ENCODE measurements at regions not wholly inside any gene's neighbourhood (a gene's known extent, or its start where the extent isn't known, plus 50 kb on each side); places are given as distances from the start of the nearest gene placed in this dataset.
"Not testable (repeated sequence)": the region's sequence is repeated elsewhere in the genome, so short reads cannot be mapped to it uniquely, and the experiment has no call there.

- H3K4me3 ChIP-seq = no peak overlapping the region
- intact Hi-C loops (cut with DNase I; ENCODE audit: low total_unique reads) = no loop called here
- DNase-seq = no peak
- TF ChIP-seq, protein P1, sequence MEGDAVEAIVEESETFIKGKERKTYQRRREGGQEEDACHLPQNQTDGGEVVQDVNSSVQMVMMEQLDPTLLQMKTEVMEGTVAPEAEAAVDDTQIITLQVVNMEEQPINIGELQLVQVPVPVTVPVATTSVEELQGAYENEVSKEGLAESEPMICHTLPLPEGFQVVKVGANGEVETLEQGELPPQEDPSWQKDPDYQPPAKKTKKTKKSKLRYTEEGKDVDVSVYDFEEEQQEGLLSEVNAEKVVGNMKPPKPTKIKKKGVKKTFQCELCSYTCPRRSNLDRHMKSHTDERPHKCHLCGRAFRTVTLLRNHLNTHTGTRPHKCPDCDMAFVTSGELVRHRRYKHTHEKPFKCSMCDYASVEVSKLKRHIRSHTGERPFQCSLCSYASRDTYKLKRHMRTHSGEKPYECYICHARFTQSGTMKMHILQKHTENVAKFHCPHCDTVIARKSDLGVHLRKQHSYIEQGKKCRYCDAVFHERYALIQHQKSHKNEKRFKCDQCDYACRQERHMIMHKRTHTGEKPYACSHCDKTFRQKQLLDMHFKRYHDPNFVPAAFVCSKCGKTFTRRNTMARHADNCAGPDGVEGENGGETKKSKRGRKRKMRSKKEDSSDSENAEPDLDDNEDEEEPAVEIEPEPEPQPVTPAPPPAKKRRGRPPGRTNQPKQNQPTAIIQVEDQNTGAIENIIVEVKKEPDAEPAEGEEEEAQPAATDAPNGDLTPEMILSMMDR (IDR thresholded peaks at IDR 0.05) = no peak
- no peak for TF ChIP-seq POLR2A (IDR thresholded peaks at IDR 0.05)
- no peaks in the 10 kb centered on the region for H3K9me3 ChIP-seq
- no peak overlapping the region for H3K27ac ChIP-seq
- H3K4me1 ChIP-seq = no peaks in the 10 kb centered on the region
- no peaks in the 10 kb centered on the region for H3K36me3 ChIP-seq (ENCODE audit: low read depth, missing control alignments)
- no peaks in the 10 kb centered on the region for H3K27me3 ChIP-seq
Measured at GRCh38 chr10:109668703-109669102, 254.6 kb downstream of the XPNPEP1 start.

GRCh38 chr10:109668154-109668665 is 255.1 kb downstream of the XPNPEP1 start:
- DNase-seq = no peak
- Histone ChIP-seq H3K27ac (no peak overlapping the region), H3K27me3 (no peaks in the 10 kb centered on the region), H3K4me1 (no peaks in the 10 kb centered on the region), H3K36me3 (ENCODE audit: low read depth, missing control alignments) (no peaks in the 10 kb centered on the region), H3K4me3 (no peak overlapping the region), H3K9me3 (no peaks in the 10 kb centered on the region)
- WGBS, 2 donors = 83 to 93% methylated on average over 5 of the region's 5 CpGs
- intact Hi-C loops (cut with DNase I; ENCODE audit: low total_unique reads) = no loop called here
- no peak for TF ChIP-seq POLR2A (IDR thresholded peaks at IDR 0.05)
- TF ChIP-seq, protein P1 (IDR thresholded peaks at IDR 0.05) = no peak

- H3K27ac ChIP-seq = no peak overlapping the region
- WGBS, 2 donors = 88 to 95% methylated on average over 2 of the region's 2 CpGs
- TF ChIP-seq, protein P1 (IDR thresholded peaks at IDR 0.05) = no peak
- TF ChIP-seq POLR2A (IDR thresholded peaks at IDR 0.05) = no peak
Measured at GRCh38 chr10:109665321-109665720, 258.0 kb downstream of the XPNPEP1 start.

GRCh38 chr10:109664554-109664953 is 258.8 kb downstream of the XPNPEP1 start:
- no peak overlapping the region for H3K4me3 ChIP-seq
- H3K27ac ChIP-seq = no peak overlapping the region
- intact Hi-C loops (cut with DNase I; ENCODE audit: low total_unique reads) = no loop called here
- TF ChIP-seq, protein P1 (IDR thresholded peaks at IDR 0.05) = no peak
- no peak for TF ChIP-seq POLR2A (IDR thresholded peaks at IDR 0.05)
- no peaks in the 10 kb centered on the region for H3K36me3 ChIP-seq (ENCODE audit: low read depth, missing control alignments)
- H3K27me3 ChIP-seq = no peaks in the 10 kb centered on the region
- no peaks in the 10 kb centered on the region for H3K9me3 ChIP-seq
- no peaks in the 10 kb centered on the region for H3K4me1 ChIP-seq
- no peak for DNase-seq
- 87 to 90% methylated on average over 4 of the region's 4 CpGs for WGBS, 2 donors

More at GRCh38 chr10:109665321-109665720, 258.0 kb downstream of the XPNPEP1 start:
- no peaks in the 10 kb centered on the region for H3K4me1 ChIP-seq
- intact Hi-C loops (cut with DNase I; ENCODE audit: low total_unique reads) = no loop called here
- H3K4me3 ChIP-seq = no peak overlapping the region
- no peaks in the 10 kb centered on the region for H3K27me3 ChIP-seq
- no peaks in the 10 kb centered on the region for H3K9me3 ChIP-seq
- no peaks in the 10 kb centered on the region for H3K36me3 ChIP-seq (ENCODE audit: low read depth, missing control alignments)
- no peak for DNase-seq

DNA sequence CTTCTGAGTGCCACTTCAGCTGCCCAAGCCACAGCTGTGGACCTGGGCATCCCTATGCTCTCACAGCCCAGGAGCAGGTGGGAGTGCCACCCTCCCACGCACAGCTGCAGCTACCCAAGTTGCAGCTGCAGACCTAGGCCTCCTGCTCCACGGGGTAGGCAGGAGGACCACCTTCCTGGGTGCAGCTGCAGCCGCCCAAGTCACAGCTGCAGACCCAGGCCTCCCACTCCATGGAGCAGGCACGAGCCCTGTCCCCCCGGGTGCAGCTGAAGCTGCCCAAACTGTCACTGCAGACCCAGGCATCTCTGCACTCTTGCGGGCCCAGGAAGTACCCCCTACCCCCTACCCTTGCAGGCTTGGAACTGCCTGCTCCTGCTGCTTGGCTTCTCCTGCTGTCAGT is 260.2 kb downstream of the XPNPEP1 start:
- H3K4me1 ChIP-seq = no peaks in the 10 kb centered on the region
- no peak overlapping the region for H3K4me3 ChIP-seq
- WGBS, 2 donors = 87% methylated on average over 6 of the region's 6 CpGs; no CpG with 5 or more reads in 1 of the 2 donors
- H3K27me3 ChIP-seq = no peaks in the 10 kb centered on the region
- intact Hi-C loops (cut with DNase I; ENCODE audit: low total_unique reads) = no loop called here
- DNase-seq = no peak
- H3K9me3 ChIP-seq = no peaks in the 10 kb centered on the region
- no peak overlapping the region for H3K27ac ChIP-seq
- H3K36me3 ChIP-seq (ENCODE audit: low read depth, missing control alignments) = no peaks in the 10 kb centered on the region
- TF ChIP-seq POLR2A (IDR thresholded peaks at IDR 0.05) = no peak
- TF ChIP-seq, protein P1 (IDR thresholded peaks at IDR 0.05) = no peak

DNA sequence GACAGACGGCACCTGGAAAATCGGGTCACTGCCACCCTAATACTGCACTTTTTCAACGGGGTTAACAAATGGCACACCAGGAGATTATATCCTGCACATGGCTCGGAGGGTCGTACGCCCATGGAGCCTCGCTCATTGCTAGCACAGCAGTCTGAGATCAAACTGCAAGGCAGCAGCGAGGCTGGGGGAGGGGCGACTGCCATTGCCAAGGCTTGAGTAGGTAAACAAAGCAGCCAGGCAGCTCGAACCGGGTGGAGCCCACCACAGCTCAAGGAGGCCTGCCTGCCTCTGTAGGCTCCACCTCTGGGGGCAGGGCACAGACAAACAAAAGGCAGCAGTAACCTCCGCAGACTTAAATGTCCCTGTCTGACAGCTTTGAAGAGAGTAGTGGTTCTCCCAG is 270.7 kb downstream of the XPNPEP1 start:
- H3K27ac ChIP-seq; H3K36me3 ChIP-seq (ENCODE audit: low read depth, missing control alignments); H3K27me3 ChIP-seq; intact Hi-C loops (cut with DNase I; ENCODE audit: low total_unique reads); H3K9me3 ChIP-seq; H3K4me1 ChIP-seq; H3K4me3 ChIP-seq; DNase-seq: not testable (repeated sequence)
- 85 to 88% methylated on average over 9 to 11 of the region's 12 CpGs for WGBS, 2 donors

Measured in testis (tissue), 2 donors.